Activated naive CD8-positive, alpha-beta T cell treated with anti-CD3 and anti-CD28 coated beads, Interleukin-2, amount 50 U/mL, for 16 hours (primary cell): ENCODE measurements at regions not wholly inside any gene's neighbourhood (a gene's known extent, or its start where the extent isn't known, plus 50 kb on each side); places are given as distances from the start of the nearest gene placed in this dataset.
"Not testable (repeated sequence)": the region's sequence is repeated elsewhere in the genome, so short reads cannot be mapped to it uniquely, and the experiment has no call there.

ENCODE experiments used
- DNase-seq: peaks from one replicate; pipeline ENCODE4 v3.0.0-alpha.2; 2020; ENCODE audit warnings: low read depth, low spot score

DNA sequence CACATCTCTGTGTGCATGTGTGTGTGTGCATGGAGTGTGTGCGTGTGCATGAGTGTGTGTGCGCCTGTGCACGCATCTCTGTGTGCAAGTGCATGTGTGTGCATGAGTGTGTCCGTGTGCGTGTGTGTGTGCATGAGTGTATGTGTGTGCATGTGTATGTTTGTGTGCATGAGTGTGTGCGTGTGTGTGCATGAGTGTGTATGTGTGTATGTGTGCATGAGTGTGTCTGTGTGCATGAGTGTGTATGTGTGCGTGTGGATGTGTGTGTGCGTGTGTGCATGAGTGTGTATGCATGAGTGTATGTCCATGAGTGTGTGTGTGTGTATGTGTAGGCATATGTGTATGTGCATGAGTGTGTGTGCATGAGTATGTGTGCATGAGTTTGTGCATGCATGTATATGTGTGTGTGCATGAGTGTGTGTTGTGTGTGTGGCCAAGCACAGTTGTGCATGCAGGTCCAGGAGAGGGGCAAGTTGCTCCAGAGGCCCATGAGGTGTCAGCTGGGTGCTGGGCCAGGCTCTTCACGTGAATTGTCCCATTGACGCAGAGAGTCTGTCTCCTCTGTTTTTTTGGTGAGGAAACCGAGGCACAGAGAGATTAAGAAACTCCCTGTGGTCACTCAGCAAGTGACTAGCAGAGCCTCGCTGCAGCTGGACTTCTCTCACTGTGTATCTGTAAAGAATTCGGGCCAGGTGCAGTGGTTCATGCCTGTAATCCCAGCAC is 75.5 kb downstream of the ASB1 start:
- DNase-seq: no peak

DNA sequence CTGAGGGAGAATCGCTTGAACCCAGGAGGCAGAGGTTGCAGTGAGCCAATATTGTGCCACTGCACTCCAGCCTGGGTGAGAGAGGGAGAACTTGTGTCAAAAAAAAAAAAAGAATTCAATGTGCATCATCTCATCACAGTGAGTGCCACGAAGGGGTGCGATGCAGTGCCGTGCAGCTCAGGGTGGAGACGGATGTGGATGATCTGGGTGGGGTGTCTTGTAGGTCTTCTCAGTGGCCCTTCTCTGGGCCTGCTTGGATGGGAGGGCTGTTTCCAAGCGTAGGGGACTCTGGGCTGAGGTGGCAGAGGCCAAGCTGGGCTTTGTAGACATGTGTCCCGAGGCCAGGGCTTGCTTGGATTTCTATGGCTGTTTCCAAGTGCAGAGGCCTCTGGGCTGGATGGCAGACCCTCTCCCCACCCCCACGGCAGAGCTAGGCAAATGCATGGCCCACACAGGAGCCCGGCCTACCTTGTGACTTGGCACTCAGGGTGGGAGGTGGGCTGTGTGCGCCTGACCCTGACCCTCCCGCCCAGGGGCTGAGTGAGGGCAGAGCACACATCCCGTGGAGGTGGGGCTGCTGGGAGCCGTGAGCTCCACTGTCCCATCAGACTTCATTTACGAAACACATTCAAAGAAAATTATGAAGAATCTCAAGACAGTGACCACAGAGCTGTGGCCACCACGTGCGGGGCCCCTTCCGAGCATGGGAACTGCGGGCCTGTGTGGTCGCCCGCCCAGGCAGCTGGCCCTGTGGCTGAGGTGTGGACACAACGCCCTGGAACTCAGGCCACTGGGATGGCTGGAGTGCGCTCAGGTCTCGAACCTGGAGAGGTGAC is 76.4 kb downstream of the ASB1 start:
- DNase-seq: no peak

DNA sequence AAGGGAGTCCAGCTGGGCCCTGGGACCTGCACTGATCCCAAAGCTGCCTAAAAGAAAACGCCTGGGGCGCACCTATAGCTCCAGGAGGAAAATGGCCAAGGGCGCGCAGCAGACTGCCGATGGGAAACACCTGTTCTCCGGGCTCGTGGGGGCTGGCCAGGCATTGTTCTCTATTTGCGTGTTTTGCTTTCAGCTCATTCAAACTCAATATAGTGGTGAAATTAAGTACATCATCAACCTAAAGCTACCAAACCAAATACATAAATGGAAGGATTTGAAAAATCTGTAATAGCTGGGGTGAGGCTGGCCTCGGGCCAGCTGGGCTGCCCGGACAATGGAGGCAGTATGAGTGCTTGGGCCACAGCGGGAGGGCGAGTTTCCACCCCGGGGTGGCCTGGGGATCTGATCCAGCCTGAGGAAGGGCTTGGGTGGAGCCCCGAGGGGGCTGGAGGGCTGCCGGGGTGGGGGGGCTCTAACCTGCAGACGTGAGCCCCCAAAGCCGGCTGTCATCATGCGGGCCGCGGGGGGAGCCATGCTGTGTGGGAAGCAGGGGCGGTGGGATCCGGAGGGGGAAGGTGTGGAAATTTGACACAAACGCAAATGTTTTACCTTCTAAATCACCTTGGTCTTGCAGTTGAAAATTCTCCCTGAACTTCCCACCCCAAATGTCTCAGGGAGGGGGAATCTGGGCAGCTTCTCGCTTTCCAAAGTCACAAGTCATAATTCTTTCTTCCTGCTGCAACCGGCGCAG is 77.6 kb downstream of the ASB1 start:
- no peak for DNase-seq

DNA sequence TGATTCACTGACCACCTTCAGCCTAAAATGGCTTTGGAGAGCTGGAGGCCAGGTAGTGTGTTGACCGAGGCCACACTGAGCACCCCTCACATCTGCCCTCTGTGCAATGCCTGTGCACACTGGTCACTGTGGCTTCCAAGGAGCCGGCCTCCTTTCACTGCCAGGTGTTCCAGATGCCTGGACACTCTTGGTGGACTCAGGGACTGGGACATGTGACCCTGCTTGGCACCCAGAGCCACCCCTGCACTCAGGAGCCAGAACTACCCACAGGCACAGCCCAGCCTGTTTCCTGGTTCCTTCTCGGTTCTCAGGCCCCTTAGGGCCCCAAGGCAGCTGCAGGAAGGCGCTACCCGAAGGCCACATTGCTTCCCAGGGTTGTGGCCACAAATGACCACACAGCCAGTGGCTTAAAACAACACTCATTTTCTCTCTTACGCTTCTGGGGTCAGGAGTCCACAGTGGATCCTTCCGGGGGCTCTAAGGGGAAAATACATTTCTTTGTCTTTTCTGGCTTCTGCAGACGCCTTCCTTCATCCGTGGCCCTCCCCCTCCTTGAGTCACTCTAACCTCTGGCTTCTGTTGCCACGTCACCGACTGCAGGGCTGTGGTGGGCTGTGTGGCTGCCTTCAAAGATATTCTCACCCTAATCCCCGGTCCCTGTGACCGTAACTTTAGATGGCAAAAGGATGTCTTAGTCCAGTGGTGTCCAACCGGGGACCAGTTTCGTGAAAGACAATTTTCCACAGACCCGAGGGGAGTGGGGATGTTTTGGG is 78.6 kb downstream of the ASB1 start:
- no peak for DNase-seq

DNA sequence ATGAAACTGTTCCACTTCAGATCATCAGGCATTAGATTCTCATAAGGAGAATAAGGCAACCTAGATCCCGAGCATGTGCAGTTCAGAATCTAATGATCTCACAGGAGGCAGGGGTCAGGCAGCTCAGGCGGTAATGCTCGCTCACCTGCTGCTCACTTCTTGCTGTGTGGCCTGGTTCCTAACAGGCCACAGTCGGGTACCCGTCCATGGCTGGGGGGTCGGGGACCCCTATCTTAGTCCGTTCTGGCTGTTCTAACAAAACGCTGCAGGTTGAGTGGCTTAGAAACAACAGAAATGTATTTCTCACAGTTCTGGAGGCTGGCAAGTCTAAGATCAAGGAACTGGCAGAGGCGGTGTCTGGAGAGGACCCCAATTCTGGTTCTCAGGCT is 79.2 kb downstream of the ASB1 start:
- no peak for DNase-seq

DNA sequence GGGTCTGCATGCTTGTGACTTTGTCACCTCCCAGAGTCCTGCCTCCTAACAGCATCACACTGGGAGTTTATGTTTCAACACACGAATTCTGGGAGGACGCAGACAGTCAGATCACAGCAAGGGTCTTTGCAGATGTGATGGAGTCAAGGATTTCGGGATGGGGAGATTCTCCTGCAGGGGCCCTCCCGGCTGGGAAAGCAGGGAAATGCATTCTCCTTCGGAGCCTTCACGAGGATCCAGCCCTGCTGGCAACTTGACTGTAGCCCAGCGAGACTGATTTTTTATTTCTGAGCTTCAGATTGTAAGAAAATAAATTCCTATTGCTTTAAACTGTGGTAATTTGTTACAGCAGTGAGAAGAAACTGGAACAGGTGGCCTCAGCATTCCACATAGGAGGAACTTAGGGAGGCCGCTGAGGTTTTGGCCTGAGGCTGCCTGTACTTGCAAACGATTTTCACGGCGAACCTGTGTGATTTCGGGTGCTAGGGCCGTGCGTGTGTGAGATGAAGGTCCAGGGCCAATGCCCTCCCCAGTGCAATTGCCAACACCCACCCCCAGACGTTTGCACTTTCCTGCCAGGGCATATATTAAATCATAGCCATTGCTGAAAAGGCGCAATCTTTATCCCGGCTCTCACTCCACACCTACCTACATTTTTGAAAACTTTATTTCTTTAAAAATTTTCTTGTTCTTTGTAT is 79.8 kb downstream of the ASB1 start:
- no peak for DNase-seq

DNA sequence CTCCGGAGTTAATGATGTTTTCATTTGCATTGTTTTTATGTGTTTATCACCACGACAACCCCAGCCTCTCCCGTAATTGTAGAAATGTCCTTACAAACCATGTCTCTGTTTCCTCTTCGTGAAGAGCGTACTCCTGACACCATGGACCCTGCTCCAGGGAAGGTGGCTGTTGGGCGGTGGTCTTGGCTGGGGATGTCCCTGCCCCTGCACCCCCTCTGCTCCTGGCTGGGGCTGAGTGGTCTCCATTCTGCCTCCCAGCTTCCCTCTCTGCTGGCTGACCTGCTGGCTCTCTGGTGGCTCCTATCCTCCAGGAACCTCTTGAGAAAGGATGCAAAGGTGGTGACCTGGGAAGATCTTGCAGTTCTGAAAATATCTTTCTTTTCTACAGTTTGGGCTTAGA is 81.1 kb downstream of the ASB1 start:
- no peak for DNase-seq

DNA sequence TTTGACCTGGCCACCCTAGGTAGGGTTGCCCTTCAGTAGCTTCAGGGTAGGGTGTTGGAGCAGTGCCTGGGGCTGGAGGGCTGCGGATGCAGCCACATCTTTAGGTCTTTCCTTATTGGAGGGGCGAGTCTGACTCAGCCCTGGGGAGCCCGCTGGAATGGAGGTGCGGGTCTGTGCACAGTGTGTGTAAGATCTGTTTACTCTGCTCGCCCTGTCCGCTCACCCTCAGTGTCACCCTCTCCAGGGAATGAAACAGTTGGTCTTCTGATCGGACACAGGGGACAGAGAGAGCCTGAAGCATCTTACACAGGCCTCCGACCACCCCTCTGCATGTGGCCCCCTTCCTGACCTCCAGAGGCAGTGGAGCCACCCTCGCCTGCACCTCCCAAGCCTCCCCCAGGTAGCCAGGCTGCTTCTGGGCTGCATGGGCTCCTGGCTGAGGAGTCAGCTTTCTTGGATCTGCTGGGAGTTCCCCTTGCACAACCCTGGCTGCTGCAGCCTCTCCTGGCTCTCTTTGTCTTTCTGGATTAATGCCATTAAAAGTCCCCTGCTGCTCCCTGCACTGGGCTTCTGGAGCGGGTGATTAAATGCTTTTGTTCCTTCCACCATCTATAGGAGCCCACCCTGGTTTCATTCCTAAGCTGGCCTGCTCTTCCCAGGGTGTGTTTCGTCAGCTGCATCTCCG is 82.6 kb downstream of the ASB1 start:
- no peak for DNase-seq

DNA sequence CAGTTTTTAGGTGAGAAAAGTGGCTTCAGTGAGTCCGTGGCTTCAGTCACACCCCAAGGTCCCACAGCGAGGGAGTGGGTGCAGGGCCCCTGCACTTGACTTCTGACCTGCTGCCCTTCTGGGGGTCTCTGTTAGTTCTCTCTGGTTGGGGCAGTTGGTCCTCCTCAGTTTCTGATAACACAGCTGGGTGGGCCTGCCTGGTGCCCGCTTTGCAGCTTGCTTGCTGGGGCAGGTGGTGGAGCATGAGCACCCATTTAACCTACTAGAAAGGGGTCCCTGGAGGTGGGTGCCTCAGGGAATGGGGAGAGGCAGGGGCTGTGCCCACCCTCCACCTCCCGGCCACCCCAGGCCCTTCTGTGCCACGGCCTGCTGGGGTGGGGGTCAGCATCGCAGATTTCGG is 83.2 kb downstream of the ASB1 start:
- DNase-seq: no peak

DNA sequence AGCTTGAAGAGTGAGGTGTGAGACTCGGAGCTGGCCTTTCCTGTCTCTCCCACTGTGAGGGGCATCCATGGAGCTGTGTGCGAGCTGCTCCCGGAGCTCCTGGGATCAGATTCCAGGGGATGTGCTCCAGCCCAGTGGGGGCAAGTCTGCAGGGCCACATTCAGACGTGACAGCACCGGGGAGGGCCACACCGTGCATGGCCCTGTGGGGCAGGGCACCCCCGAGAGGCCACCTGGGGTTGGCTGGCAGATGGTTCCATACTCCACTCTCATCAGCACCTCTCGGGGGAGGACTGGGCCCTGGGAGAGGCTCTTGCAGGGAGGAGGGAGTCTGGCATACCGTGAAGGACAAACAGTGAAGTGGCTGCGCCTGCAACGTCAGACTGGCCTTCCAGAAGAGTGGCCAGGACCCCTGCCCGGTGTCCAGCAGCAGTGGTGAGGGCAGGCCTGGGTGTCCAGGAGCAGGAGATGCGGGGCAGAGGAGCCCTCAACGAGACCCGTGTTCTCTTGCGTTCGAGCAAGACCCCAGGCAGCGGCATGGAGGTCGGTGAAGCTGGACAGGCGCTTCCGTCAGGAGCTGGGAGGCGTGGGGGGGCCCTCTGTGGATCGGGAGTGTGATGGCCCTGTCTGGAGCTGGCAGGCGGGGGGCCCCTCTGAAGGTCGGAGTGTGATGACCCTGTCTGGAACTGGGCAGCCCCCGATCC is 84.3 kb downstream of the ASB1 start:
- no peak for DNase-seq

DNA sequence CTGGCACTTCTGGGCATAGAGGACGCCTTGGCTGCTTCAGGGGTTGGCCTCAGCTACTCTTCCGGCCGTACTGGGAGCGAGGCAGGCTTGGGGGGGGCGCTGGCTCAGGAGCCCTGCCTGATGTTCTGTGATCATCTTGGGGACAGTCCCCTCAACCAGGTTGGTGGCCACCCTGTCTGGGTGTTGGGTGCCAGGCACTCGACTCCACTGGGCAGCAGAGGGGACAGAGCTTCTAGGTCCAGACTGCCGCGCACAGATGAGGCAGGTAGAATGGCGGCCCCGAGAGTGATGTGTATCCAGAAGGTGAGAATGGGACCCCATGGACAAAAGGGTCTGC is 84.9 kb downstream of the ASB1 start:
- no peak for DNase-seq

DNA sequence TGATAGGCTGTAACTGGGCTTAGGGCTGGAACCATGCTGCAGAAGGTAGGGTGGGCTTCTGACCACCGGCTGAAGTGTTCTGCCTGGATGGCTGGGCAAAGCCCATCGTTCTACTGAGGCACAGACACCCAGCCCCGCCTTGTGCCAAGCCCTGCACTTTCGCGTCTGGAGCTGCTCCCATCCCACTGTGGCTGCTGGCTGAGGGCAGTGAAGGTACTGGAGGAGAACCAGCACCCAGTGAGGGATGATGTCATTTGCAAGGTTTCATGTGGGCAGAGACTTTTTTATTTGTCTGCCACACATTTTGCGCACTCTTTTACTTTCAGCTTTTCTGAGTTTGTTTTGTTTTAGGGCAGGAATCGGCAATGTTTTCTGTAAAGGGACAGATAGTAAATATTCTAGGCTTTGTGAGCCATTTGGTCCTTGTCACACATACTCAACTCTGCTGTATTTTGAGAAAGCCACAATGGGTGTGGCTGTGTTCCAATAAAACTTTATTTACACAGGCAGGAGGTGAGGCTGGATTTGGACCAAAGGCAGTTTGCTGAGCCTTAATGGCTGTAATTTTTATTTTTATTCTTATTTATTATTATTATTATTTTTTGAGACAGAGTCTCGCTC is 85.6 kb downstream of the ASB1 start:
- DNase-seq: no peak

DNA sequence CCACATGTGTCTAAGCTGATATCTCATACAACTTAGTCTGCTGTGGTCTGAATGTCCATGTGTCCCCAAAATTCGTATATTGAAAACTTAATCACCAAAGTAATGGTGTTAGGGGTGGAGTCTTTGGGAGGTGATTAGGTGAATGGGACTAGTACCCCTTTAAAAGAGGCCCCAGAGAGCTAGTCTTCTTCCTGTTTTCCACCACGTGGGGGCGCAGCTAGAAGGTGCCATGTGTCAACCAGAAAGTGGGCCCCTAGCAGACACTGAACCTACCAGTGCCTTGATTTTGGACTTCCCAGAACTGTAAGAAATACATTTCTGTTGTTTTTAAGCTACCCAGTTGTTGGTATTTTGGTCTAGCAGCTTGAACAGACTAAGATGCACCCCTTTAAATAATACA is 86.6 kb downstream of the ASB1 start:
- no peak for DNase-seq

DNA sequence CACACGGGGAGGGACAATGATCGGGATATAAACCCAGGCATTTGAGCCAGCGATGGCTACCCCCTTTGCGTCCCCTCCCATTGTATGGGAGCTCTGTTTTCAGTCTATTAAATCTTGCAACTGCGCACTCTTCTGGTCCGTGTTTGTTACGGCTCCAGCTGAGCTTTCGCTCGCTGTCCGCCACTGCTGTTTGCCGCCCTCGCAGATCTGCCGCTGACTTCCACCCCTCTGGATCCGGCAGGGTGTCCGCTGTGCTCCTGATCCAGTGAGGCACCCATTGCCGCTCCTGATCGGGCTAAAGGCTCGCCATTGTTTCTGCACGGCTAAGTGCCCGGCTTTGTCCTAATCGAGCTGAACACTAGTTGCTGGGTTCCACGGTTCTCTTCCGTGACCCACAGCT is 87.3 kb downstream of the ASB1 start:
- DNase-seq: not testable (repeated sequence)

DNA sequence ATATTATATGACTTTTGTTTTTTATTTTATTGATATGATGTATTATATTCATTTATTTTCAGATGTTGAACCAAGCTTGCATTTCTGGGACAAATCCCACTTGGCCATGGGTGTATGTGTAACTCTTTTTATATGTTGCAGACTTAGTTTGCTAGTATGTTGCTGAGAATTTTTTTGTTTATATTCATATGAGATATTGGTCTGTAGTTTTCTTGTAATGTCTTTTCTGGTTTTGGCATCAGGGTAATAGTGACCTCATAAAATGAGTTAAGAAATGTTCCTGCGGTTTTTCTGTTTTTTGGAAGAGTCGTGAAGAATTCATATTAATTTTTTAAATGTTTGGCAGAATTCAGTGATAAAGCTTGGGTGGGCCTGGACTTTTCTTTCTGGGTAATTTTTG is 88.7 kb downstream of the ASB1 start:
- no peak for DNase-seq

DNA sequence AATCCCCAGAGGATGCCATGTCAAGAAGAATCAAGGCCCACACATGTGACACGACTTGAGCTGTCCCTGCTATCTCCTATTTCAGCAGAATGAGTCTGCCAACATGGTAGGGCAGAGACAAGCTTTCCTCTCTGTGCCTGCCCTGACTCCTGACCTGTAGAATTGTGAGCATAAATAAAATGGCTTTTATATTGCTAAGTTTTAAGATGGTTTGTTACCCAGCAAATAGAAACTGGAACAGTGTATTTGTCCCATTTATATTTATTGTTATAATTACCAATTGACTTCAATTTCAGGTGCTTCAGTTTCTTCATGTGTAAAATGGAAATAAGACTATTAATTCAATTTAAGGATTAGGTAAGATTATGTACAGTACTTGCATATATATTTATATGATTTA is 90.5 kb downstream of the ASB1 start:
- DNase-seq: no peak

DNA sequence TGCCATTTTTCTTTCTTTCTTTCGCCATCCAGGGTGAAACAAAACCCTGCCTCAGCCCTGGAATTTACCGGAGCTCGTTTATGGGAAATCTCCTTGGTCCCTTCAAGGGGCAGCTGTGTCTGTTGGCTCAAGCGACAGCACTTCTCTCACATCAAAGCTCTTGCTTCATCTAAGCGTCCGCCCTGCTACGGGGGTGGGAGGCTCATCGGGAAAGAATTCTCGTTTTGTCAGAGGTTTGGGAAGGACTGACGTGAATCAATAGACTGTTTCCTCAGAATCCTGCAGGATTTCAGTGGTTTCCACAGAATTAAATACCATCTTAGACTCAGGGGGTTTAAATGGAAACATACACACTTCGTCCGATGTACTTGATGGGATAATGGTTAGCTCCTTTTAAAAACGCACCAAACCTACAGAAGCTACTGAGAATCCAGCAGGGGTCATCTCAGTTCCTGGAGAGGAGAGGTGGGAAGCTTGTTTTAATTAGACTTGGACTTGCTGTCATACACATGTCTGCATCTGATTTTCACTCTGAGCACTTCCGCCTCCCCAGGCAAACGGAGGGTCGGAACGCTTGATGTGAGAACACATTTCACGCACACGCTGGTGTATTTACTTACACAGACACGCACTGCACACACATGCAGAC is 91.6 kb downstream of the ASB1 start:
- no peak for DNase-seq

DNA sequence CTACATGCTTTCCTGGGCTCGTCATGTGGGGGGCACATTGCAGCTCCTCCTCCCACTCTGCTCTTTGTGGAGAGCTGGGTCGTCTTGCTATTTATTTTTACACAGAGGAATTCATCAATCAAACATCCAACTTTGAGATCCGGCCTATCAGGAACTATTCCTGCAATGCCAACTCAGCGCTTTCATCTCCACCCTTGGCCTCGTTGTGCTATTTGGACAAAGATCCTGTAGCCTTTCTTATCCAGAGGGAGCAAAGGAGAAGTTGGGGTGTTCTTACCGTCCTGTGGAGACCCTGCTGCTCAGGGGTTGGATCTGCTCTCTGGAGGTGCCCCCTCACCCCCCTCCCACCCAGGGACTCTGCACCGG is 92.1 kb downstream of the ASB1 start:
- DNase-seq: no peak

DNA sequence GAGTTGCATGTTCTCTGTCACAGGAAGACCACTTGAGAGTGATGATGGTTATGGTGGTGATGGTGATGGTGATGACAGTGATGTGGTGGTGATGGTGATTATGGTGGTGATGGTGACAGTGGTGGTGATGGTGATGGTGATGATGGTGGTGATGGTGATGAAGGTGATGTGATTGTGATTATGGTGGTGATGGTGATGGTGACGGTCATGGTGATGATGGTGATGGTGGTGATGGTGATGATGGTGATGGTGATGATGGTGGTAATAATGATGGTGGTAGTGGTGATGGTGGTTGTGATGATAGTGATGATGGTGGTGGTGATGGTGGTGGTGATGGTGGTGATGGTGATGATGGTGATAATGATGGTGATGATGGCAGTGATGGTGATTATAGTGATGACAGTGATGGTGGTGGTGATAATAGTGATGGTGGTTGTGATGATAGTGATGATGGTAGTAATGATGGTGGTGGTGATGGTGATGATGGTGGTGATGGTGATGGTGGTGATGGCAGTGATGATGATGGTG is 93.7 kb downstream of the ASB1 start:
- no peak for DNase-seq
